ENCODE measurements at regions not wholly inside any gene's neighbourhood (a gene's known extent, or its start where the extent isn't known, plus 50 kb on each side); places are given as distances from the start of the nearest gene placed in this dataset.

DNA sequence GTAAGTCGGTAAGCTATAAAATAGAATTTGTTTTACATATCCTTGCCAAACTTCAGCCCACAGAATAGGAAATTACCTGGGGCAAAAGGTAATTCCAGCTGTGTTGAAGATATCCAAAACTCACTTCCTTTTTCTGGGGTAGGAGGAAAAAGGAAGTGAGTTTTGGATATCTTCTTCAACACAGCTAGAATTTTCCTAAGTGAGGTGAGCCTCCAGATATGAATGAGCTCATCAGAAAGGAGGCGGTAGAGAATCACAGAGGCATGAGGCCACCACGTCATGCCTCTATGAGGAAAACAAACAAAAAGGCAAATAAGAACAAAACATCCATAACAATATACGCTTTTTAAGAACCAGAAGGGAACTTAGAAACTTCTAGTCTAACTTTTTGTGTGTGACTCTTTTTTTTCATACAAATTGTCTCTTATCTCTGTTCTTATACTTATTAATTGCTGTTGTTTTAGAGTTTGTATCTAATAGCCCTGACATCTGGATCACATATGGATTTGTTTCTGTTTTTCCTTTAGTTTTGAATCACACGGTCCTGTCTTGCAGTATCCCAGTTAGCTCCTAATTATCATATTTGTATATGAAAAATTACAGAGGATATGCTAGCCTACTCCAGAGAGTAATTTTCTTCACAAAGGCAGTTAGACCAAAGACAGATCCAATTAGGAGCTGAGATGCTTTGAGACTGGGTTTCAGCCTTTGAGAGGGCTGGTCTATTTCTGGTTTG, 104.5 kb downstream of the RBM43 start:
- Histone ChIP-seq H3K9me3 (ENCODE audit: control insufficient read depth in 2 of 3, low read length in 3 of 3) (no peaks in the 10 kb centered on the region), H3K4me3 (ENCODE audit: low read length) (no peak overlapping the region), H3K27me3 (ENCODE audit: control insufficient read depth in 2 of 2, insufficient read depth in 2 of 2, low read length in 2 of 2) (no peaks in the 10 kb centered on the region), H3K36me3 (ENCODE audit: control insufficient read depth in 2 of 3, insufficient read depth in 3 of 3, low read length in 3 of 3) (no peaks in the 10 kb centered on the region), H3K4me1 (ENCODE audit: control insufficient read depth in 2 of 2, insufficient read depth in 2 of 2, low read length in 2 of 2) (no peaks in the 10 kb centered on the region), H3K27ac (ENCODE audit: low read depth, low read length) (no peak overlapping the region)
- no peak for ATAC-seq
- no peak overlapping the region for H3K4me3 Mint-ChIP-seq
- intact Hi-C loops (cut with micrococcal nuclease), result no loop called here
- H3K36me3 Mint-ChIP-seq, result no peaks in the 10 kb centered on the region
- H3K27me3 Mint-ChIP-seq, result peaks cover 7 to 54% (median 18%) of the 10 kb centered on the region in 5 donors
- no peaks in the 10 kb centered on the region for H3K9me3 Mint-ChIP-seq
- POLR2A ChIA-PET, result no interaction called here
- DNase-seq, result no peak
- H3K27ac Mint-ChIP-seq, result no peak overlapping the region
- peaks cover 0 to 19% (median 10%) of the 10 kb centered on the region in 7 donors for H3K4me1 Mint-ChIP-seq
- CTCF ChIA-PET, result interaction anchor here (0.6 kb wide), 1 partner anchor 280 kb away, joined by 3 read pairs; no protein-coding TSS in a partner anchor

DNA sequence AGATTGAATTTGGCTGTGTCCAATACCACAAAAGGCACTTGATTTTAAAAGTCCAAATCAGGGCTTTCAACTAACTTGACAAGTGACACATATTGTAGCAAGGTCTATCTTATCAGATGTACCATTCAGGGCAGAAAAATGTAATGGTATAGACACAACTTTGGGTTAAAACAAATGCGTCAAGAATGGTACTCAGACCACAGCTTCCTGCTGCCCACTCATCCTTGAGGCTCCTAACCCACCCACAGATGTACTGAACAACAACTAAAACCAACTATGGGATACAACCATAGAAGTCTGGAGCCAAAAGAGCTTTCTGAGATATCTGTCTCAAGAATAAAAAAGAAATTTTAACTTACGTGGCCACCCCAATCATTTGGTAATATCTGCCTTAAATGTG, 105.2 kb downstream of the RBM43 start:
- ATAC-seq, result no peak
- Histone ChIP-seq H3K36me3 (ENCODE audit: control insufficient read depth in 2 of 3, insufficient read depth in 3 of 3, low read length in 3 of 3) (no peaks in the 10 kb centered on the region), H3K9me3 (ENCODE audit: control insufficient read depth in 2 of 3, low read length in 3 of 3) (no peaks in the 10 kb centered on the region), H3K4me3 (ENCODE audit: low read length) (no peak overlapping the region), H3K27me3 (ENCODE audit: control insufficient read depth in 2 of 2, insufficient read depth in 2 of 2, low read length in 2 of 2) (no peaks in the 10 kb centered on the region), H3K27ac (ENCODE audit: low read depth, low read length) (no peak overlapping the region), H3K4me1 (ENCODE audit: control insufficient read depth in 2 of 2, insufficient read depth in 2 of 2, low read length in 2 of 2) (no peaks in the 10 kb centered on the region)
- POLR2A ChIA-PET, result no interaction called here
- Mint-ChIP-seq H3K27me3 (peaks cover 7 to 59% (median 24%) of the 10 kb centered on the region in 5 donors), H3K9me3 (no peaks in the 10 kb centered on the region), H3K36me3 (no peaks in the 10 kb centered on the region), H3K4me3 (no peak overlapping the region), H3K27ac (no peak overlapping the region), H3K4me1 (peaks cover 0 to 12% (median 4%) of the 10 kb centered on the region in 7 donors)
- CTCF ChIA-PET, result no interaction called here
- DNase-seq, result no peak
- intact Hi-C loops (cut with micrococcal nuclease), result no loop called here

DNA sequence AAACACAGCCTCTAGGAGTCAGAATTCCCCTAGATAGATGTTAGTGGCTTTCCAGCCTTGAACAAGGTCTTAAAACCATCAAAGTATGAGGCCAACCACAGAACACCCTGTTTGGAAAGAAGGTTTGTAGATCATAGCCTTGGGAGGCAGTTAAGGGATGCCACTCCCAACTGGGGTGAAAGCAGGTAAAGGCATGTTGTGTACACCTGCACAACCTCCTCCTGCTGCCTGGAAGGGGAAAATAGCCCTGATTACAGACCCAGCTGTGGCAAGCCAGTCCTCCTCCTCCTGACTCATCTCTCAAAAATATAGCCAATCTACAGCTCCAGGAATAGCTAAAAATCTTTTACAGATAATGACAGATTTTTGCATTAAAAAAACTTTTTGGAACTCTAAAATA, 108.1 kb downstream of the RBM43 start:
- Histone ChIP-seq H3K9me3 (ENCODE audit: control insufficient read depth in 2 of 3, low read length in 3 of 3) (no peaks in the 10 kb centered on the region), H3K4me3 (ENCODE audit: low read length) (no peak overlapping the region), H3K4me1 (ENCODE audit: control insufficient read depth in 2 of 2, insufficient read depth in 2 of 2, low read length in 2 of 2) (no peaks in the 10 kb centered on the region), H3K36me3 (ENCODE audit: control insufficient read depth in 2 of 3, insufficient read depth in 3 of 3, low read length in 3 of 3) (no peaks in the 10 kb centered on the region), H3K27me3 (ENCODE audit: control insufficient read depth in 2 of 2, insufficient read depth in 2 of 2, low read length in 2 of 2) (no peaks in the 10 kb centered on the region), H3K27ac (ENCODE audit: low read depth, low read length) (no peak overlapping the region)
- ATAC-seq, result no peak
- H3K4me1 Mint-ChIP-seq, result peaks cover 0 to 10% (median 4%) of the 10 kb centered on the region in 7 donors
- H3K36me3 Mint-ChIP-seq, result peaks cover 0 to 4% (median 0%) of the 10 kb centered on the region in 5 donors
- no peak for DNase-seq
- peaks cover 0 to 2% (median 0%) of the 10 kb centered on the region in 11 donors for H3K9me3 Mint-ChIP-seq
- CTCF ChIA-PET, result no interaction called here
- H3K27ac Mint-ChIP-seq, result no peak overlapping the region
- H3K27me3 Mint-ChIP-seq, result peaks cover 11 to 49% (median 24%) of the 10 kb centered on the region in 5 donors
- POLR2A ChIA-PET, result no interaction called here
- no peak overlapping the region for H3K4me3 Mint-ChIP-seq
- intact Hi-C loops (cut with micrococcal nuclease), result no loop called here

DNA sequence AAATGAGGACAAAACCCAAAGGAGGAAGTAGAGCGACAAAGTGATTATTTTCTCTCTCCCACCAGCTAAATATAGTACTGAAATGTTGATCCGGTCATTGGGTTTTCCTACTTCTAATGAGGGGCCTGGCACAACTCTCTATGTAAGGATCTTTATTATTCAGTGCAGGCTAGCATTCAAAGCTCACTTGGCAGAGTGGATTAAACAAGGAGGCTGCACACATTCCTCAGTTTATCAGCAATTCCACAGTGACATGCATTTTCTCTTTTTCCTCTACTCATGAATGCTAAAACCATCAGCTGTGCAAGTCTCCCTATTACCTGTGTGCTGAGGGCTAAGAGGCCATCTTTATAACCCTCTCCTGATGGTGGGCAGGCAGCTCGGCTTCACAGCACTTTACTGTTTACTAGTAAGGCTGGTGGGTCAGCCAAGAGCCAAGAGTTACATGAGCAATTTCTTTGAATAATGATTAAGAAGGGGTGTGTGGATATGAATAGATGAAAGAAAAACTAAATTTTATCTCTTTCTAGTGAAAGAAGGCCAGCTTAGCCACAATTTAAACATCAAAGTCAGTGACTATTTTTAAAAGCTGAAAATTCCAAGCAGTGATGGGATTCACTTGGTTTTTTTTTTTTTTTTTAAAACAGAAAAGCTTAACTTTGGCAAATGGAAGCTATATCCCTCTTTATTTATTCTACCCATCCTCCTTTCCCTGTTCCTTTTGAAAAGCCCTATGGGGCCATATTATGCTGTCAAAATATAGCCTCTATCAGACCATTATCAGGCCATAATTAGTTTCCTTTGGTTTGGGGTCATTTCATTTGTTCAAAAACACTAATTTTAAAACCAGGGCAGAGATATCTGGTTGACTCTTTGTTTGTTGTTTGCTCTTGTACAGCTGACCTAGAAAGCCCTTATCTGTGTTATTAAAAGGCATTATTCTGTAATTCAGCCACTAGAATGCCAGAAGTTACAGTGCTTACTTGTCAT, 111.0 kb downstream of the RBM43 start:
- no peak overlapping the region for H3K27ac Mint-ChIP-seq
- peaks cover 16 to 47% (median 20%) of the 10 kb centered on the region in 5 donors for H3K27me3 Mint-ChIP-seq
- Histone ChIP-seq H3K27me3 (ENCODE audit: control insufficient read depth in 2 of 2, insufficient read depth in 2 of 2, low read length in 2 of 2) (no peaks in the 10 kb centered on the region), H3K9me3 (ENCODE audit: control insufficient read depth in 2 of 3, low read length in 3 of 3) (no peaks in the 10 kb centered on the region), H3K36me3 (ENCODE audit: control insufficient read depth in 2 of 3, insufficient read depth in 3 of 3, low read length in 3 of 3) (no peaks in the 10 kb centered on the region), H3K4me1 (ENCODE audit: control insufficient read depth in 2 of 2, insufficient read depth in 2 of 2, low read length in 2 of 2) (no peaks in the 10 kb centered on the region), H3K27ac (ENCODE audit: low read depth, low read length) (no peak overlapping the region), H3K4me3 (ENCODE audit: low read length) (no peak overlapping the region)
- DNase-seq (no peak), ATAC-seq (no peak)
- peaks cover 0 to 2% (median 0%) of the 10 kb centered on the region in 11 donors for H3K9me3 Mint-ChIP-seq
- CTCF ChIA-PET, result no interaction called here
- H3K4me3 Mint-ChIP-seq, result no peak overlapping the region
- H3K4me1 Mint-ChIP-seq, result peaks cover 0 to 10% (median 4%) of the 10 kb centered on the region in 7 donors
- intact Hi-C loops (cut with micrococcal nuclease), result no loop called here
- peaks cover 0 to 4% (median 0%) of the 10 kb centered on the region in 5 donors for H3K36me3 Mint-ChIP-seq
- POLR2A ChIA-PET, result no interaction called here

DNA sequence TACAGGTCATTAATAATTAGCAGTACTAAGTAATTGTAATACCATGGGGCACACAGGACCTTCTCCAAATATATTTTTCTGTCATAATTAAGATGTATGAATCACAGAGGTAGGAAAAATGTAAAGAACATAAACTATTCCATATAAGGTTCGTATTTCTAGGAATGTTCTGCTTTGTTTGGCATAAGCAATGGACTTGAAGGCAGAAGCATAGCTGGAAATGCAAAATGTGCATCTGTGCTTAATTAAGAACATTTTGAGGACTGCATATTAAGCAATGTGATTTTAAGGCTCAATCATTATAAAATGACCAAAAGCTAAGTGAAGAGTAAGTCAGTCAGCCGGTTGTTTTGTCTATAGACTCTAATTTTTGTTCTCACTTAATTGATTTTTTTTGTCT, 123.2 kb downstream of the RBM43 start:
- ATAC-seq, result no peak
- intact Hi-C loops (cut with micrococcal nuclease), result no loop called here
- peaks cover 0 to 8% (median 0%) of the 10 kb centered on the region in 7 donors for H3K4me1 Mint-ChIP-seq

DNA sequence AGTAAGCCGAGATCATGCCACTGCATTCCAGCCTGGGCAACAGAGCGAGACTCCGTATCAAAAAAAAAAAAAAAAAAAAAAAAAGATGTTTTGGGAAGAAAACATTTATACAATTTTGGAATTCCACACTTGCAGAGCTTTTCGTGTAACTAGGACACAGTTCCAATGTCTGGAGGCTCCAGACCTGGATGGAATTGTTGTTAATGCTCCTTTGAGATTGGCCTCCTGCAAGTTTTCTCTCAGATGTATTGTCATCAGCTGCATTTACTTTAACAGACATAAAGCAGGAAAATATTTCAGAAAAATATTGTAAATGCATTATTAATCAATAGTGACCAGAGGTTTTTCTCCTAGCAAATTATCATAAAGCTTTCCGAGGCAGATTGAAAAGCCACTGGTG, 124.1 kb downstream of the RBM43 start:
- H3K36me3 ChIP-seq (ENCODE audit: control insufficient read depth in 2 of 3, insufficient read depth in 3 of 3, low read length in 3 of 3), result no peaks in the 10 kb centered on the region
- no peak overlapping the region for H3K4me3 ChIP-seq (ENCODE audit: low read length)
- ChIA-PET CTCF (no interaction called here), POLR2A (no interaction called here)
- Mint-ChIP-seq H3K27me3 (no peaks in the 10 kb centered on the region), H3K27ac (no peak overlapping the region), H3K4me3 (no peak overlapping the region), H3K9me3 (peaks cover 0 to 1% (median 0%) of the 10 kb centered on the region in 11 donors), H3K4me1 (peaks cover 0 to 10% (median 0%) of the 10 kb centered on the region in 7 donors), H3K36me3 (no peaks in the 10 kb centered on the region)
- H3K4me1 ChIP-seq (ENCODE audit: control insufficient read depth in 2 of 2, insufficient read depth in 2 of 2, low read length in 2 of 2), result no peaks in the 10 kb centered on the region
- no peak overlapping the region for H3K27ac ChIP-seq (ENCODE audit: low read depth, low read length)
- ATAC-seq (no peak), DNase-seq (no peak)
- intact Hi-C loops (cut with micrococcal nuclease), result no loop called here
- H3K9me3 ChIP-seq (ENCODE audit: control insufficient read depth in 2 of 3, low read length in 3 of 3), result no peaks in the 10 kb centered on the region
- H3K27me3 ChIP-seq (ENCODE audit: control insufficient read depth in 2 of 2, insufficient read depth in 2 of 2, low read length in 2 of 2), result no peaks in the 10 kb centered on the region

More for the DNA sequence above, 123.2 kb downstream of the RBM43 start:
- CTCF ChIA-PET, result no interaction called here
- Histone ChIP-seq H3K9me3 (ENCODE audit: control insufficient read depth in 2 of 3, low read length in 3 of 3) (no peaks in the 10 kb centered on the region), H3K27me3 (ENCODE audit: control insufficient read depth in 2 of 2, insufficient read depth in 2 of 2, low read length in 2 of 2) (no peaks in the 10 kb centered on the region), H3K27ac (ENCODE audit: low read depth, low read length) (no peak overlapping the region), H3K4me3 (ENCODE audit: low read length) (no peak overlapping the region), H3K4me1 (ENCODE audit: control insufficient read depth in 2 of 2, insufficient read depth in 2 of 2, low read length in 2 of 2) (no peaks in the 10 kb centered on the region), H3K36me3 (ENCODE audit: control insufficient read depth in 2 of 3, insufficient read depth in 3 of 3, low read length in 3 of 3) (no peaks in the 10 kb centered on the region)
- Mint-ChIP-seq H3K36me3 (no peaks in the 10 kb centered on the region), H3K9me3 (peaks cover 0 to 1% (median 0%) of the 10 kb centered on the region in 11 donors), H3K27me3 (no peaks in the 10 kb centered on the region), H3K4me3 (no peak overlapping the region), H3K27ac (no peak overlapping the region)
- no peak for DNase-seq
- POLR2A ChIA-PET, result no interaction called here

All from naive thymus-derived CD4-positive, alpha-beta T cell (primary cell).